NOMO-1 (cell line): ENCODE measurements at regions not wholly inside any gene's neighbourhood (a gene's known extent, or its start where the extent isn't known, plus 50 kb on each side); places are given as distances from the start of the nearest gene placed in this dataset.

Experiments used
- DNase-seq, 2 experiments: peaks; one replicate each; lab custom pipeline; 2025; ENCODE audit not compliant: unreplicated experiment in 2 of 2; lab: John Stamatoyannopoulos, UW

DNA sequence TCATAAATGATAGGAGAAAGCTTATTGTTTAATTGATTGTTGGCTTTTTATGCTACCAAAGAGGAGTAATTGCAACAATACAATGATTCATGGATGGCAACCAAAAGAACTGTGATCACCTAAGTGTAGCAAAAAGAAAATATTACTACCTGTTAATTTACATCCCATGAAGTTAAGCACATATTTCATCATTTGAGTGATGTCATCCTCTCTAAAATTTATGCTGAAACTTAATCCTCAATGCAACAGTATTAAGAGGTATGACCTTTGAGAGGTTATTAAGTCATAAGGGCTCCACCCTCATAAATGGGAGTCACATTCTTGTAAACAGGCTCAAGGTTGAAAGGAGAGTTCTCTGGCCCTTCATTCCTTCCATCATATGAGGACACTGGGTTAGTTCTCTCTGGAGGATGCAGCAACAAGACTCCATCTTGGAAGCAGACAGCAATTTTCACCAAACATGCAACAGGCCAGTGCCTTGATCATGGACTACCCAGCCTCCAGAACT lies 190.6 kb upstream of the GRIK2 start:
- DNase-seq = no peak

DNA sequence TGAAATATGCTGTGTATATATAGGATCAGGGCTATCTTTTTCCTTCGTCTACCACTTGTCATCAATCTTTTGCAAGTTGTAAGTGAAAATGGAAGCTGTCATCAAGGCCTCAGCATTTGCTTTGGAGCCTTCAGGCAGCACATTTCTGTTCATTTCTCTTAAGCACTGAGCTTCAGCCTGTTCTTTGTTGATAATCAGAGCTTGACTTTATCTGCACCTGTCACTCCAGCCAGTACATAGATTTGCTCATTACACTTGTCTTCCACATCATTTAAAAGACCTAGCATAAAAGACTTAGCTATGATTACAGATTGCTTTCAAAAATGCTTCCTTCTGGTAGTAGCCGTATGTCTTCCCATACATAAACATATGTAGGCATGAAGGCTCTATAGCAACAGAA lies 189.8 kb upstream of the GRIK2 start:
- no peak for DNase-seq

DNA sequence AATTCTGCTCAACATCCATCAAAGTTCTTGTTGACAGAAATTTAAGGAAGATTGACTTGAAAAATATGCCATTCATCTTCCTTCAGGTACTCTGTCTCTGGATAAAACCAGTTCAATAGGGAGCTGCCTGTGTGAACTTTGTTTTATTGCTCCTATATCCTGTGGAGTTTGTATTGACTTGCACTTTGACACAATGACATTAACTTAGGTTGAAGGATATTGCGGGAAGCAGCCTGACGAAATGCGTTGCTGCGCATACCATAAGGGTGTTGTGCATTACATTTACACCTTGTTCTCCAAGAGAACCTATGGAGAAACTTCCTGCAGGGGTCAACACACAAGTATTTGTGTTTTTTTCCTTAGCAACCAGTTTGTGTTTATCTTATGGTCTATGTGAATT lies 185.4 kb upstream of the GRIK2 start:
- DNase-seq = no peak

DNA sequence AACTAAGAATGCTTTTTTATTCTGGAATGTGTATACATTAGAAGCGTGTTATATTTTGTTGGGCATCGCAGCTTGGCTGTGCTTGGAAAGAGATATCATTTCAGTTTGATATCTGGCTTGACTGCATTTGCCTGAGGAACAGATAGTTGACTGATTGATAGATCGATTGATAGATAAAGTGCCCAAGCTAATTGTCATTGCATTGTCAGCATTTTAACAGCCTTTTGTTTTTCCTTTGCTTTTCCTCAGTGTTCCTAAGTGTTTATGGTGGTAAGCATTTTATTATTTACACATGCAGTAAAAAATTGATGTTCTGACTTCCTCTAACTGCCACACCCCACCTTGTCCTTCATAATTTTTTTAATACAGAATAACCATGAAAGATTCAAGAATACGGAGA lies 180.9 kb upstream of the GRIK2 start:
- DNase-seq = no peak

DNA sequence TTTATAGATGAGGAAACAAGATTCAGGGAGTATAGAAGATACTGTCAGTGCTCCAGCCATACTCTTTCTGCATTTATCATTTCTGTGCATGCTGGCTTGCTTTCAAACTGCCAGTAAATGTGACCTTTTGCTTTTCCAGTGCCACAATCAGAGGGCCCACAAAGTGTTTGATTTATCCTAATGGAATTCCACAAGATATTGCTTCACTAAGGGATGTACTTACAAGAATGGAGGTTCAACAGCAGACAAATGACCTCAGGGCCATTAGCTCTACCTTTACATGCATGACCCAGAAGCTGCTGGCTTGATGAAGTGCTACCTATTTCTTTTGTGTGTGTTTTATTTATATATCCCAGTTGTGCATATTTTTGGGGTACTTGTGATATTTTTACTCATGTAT lies 171.5 kb upstream of the GRIK2 start:
- DNase-seq = no peak

DNA sequence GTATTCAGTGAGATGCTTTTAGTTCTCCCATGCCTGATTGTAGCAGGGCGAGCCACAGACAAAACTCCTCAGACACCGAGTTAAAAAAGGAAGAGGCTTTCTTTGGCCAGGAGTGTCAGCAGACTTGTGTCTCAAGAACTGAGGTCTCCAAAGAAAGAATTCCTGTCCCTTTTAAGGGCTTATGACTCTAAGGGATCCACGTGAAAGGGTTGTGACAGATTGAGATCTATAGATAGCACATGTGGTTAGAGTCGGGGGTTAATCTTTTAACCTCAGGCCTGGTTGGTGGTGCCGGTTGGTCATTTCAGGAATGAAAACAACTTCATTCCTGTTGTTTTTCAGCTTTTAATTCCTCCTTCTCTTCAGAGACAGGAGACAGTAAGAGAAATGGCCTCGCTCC lies 168.8 kb upstream of the GRIK2 start:
- no peak for DNase-seq

DNA sequence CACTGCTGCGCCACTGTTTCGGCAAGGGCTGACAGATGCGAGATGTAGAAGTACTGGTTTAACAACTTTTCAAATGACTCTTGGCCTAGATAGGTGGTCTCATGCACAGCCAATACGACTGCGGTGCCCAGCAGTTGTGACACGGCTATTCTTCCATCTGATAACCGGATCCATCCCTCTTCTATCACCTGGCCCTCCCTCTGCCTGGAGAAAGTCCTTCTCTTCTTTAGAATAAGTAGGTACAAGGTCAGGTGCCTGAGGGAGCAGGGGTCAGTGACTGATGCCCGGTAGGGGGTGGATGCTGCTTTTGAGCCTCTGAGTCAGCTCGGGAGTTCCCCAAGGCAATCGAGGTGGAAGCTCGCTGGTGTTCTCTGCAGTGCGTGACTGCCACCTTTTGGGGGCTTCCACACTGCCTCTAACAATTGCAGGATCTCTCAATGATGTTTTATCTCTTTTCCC lies 166.8 kb upstream of the GRIK2 start:
- DNase-seq = no peak

DNA sequence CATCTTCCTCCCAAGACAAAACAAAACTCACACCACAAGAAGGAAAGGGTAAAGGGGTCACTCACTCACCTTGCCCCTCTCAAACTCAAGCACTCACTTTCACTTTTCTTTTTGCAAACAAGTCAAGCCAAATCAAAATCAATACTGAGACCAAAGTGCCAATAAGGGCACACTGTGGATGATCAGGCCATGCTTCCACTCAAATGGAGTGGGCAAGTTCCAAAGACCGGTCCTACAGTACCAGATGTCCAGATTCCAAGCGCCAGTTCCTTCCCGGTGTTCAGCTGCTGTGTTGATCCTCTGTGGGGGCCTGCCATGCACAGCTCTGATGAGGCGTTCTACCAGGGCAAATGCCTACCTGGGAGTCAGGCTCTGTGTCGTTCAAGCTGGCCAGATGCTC lies 162.6 kb upstream of the GRIK2 start:
- no peak for DNase-seq

DNA sequence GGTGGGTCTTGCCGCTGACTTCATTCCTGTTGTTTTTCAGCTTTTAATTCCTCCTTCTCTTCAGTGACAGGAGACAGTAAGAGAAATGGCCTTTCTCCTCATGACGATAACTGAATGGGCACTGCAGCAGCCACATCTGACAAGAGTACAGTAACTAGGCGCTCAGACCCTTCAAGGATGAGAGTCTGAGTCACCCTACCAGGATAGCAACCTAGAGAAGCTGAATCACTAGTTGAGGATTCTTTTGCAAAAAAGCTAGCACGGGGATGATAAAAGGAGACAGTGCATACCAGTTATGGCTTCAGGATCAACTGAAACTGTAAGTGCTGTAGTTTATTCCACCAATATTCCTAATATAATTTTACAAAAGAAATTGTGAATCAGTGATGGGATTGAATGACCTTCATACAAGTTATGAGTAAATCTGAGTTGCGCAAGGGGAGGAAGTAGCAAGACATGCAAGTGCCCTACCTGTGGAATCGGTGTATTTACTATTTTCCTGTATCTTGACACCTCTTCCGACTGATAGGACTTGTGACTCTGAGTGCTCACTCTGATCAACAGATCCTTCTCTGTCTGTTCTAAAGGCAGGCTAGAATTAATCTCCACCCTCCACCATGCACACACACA lies 161.8 kb upstream of the GRIK2 start:
- no peak for DNase-seq

DNA sequence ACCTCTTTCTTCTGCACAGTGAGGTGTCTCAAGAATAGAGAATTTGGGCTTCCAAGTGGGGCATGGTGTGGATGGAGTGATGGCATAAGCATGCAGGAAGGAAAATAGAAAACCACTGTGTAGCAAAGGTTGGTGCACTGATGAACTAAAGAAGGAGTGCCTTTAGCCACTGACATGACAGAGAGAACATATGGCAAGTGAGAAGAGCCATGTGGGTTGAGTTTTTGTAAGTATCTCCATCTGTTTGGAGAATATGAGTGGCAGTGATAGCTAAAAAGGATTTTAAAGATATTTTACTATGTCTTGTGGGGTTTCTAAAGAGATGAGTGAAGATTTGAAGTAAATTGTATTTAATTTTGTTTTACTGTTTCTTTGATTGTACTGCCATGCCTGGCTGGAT lies 160.5 kb upstream of the GRIK2 start:
- no peak for DNase-seq

DNA sequence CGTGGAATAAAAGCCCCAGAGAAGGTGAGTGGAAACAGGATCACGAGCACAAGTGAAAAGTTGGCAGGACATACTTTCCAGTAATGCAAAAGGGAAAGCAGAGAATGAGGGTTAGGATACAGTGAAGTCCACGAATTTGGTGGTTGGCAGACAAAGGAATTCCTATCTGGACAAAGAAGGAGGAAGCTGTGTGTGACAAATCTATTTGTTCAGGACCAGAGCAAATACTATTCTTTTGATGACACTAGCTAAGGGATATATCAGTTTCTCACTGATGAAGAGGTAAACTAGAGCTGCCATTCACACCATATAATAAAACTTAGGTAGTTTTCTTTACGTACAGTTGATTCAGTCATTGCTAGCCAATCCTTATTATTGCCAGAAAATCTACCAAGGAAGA lies 156.8 kb upstream of the GRIK2 start:
- no peak for DNase-seq

DNA sequence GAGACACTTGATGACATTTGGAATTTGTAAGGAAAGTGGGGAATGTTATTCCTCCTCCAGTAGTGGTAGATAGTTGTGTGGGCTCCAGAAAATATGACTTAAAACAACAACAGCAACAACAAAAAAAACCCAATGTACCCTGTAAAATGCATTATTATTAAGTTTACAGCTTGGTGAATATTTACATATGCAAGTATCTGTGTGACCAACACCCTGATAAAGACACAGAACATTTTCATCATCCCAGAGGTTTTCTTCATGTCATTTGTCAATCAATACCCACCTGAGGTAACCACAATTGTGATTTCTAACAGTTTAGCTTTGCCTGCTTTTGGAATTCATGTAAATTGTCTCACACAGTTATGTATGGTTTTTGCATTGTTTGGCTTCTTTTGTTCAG lies 152.1 kb upstream of the GRIK2 start:
- no peak for DNase-seq

DNA sequence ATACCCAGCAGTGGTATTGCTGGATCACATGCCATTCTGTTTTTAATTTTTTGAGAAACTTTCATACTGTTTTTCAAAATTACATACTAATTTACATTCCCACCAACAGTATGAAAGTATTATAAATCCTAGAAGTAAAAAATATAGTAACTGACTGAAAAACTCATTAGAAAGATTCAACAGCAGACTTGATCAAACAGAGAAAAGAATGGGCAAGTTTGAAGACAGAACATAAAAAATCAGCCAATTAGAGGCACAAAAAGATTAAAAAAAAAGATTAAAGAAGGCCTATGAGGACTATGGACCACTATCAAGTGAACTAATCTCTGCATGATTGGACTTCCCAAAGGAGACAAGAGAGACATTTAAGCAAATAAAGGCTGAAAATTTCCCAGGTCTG lies 144.0 kb upstream of the GRIK2 start:
- DNase-seq = no peak

DNA sequence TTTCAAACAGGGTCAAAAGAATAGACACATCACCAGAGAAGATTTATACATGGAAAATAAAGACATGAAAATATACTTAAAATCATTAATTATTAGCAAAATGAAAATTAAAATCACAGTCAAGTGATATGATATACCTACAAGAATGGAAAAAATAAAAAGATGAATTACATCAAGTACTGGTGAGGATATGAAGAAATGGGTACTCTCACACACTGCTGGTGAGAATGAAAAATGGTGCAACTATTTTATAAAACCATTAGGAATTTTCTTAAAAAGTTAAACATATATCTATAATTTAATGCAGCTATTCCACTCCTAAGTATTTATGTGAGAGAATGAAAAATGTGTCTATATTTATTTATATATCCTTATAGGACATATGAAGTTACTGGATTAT lies 136.3 kb upstream of the GRIK2 start:
- no peak for DNase-seq

DNA sequence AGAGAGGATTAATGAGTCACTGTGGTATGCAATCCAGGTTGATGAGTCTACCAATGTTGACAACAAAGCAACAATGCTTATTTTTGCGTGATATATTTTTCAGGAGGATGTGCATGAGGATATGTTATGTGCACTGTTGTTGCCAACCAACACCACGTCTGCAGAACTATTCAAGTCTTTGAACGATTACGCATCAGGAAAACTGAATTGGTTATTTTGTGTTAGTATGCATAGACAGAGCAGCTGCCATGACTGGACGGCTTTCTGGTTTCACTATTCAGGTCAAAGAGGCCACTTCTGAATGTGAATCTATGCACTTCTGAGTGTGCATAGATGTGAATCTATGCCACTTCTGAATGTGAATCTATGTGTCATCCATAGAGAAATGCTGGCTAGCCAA lies 134.0 kb upstream of the GRIK2 start:
- DNase-seq = no peak

DNA sequence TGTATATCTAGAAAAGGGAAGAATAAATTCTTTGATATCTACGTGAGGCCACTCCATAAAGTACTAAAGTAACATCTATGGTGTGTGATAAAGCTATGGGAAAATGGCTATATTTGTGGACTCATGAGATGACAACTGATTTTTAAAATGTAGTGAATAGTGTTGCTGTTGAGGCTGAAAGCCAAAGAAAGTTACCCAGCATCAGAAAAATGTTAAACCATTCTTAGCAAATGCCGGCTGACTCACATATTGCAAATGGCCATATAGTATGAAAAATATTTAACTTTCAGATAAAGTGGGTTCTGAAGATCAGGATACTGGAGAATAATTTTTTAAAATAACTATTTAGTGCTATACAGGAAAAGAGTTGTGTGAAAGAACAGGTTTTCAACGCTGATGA lies 129.9 kb upstream of the GRIK2 start:
- DNase-seq = no peak

DNA sequence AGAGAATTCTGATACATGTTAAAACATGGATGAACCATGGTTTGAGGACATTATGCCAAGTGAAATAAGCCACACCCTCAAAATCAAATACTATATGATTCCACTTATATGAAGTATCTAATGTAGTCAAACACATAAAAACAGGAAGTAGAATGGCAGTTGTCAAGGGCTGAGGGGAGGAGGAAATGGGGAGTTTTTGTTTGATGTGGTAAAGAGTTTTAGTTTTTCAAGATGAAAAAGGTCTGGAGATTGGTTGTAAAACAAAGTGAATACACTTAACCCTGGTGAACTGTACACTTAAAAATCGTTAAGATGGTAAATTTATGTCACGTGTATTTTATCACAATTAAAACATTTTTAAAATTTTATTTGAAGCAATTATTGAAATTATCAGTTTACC lies 127.4 kb upstream of the GRIK2 start:
- DNase-seq = no peak

DNA sequence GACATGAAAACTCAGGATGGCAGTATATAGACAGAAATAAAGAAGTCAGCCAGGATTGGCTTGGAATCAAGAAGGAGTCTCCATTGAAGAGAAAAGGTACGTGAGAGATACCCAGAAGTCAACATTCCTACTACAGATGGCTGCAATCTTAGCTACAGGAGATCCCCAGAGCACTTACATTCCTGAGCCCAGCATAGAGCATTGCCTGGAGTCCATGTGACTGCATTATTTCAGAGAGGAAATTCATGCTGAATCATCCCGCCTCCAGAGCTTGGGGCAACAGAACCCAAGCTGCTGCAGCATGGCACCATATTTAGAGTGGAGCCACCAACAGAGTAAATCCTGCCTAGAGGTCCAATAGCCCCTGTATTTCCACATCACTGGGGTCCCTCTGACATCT lies 125.0 kb upstream of the GRIK2 start:
- no peak for DNase-seq

DNA sequence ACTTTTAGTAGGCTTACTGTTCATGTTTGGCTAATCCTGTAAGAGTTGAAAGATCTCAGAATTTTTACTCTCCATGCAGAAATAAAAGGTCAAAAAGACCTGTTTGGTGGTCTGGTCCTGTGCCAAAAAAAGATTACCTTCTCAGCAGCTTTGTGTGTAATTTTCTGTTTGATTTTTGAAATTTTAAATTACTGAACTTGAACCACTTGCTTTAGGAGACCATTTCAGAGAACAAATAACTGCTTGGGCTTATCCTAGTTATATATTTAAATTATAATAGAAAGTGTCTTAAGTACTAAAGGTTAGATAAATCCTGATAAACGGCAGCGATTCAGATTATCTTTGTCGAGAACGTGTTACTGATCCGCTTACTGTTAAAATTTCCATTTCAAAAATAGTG lies 118.3 kb upstream of the GRIK2 start:
- no peak for DNase-seq

DNA sequence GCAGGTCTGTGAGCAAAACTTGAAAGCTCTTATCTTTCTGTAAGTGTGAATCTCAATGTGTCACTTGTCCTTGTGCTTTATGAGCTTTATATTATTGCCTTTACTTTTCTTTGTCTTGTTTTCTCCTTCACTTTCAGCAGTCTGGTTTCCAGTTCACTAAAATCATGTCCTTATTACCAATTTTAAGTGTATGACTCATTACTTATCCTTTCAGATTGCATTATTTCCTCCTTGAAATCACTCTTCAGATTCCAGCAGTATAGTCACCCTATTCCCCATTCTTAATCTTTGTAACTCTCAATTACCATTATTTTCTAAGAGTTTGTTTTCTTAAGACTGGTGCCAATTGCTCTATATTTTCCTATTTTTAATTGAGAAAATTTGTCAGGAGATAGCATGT lies 117.4 kb upstream of the GRIK2 start:
- no peak for DNase-seq

DNA sequence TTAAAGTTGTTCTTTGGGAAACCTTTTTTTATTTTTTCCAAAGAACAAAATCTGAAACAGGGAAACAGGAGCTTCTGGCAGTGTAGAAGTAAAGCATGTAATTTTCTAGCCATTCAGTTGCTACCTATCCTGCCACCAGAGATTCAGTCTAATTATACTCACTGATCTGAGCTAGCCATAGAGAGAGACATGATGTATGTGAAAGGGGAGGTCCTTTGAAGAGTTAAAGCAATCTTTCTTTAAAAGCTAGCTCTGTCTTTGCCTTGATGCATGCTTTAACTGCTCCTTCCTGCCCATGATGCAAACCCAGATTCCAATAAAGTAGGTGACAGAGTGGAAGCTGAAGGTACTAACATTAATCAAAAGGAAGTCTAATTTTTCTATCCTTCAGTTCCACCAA lies 114.1 kb upstream of the GRIK2 start:
- no peak for DNase-seq

DNA sequence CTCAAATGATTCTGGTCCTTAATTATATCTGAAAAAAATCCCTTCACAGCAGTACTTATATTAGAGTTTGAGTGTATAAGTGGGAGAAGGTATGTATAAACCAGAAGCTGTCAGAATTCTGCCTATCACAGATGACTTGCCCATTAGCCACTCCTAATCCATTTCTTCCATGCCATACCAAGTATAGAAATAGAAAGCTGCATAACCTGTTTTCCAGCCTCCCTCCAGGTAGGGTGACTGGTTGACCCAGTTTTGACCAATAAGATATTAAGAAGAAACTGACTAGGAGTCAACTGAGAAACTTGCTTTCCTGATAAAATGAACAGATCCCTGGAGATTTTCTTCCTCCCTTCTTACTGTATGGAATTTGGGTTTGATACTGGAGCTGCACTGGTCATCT lies 112.2 kb upstream of the GRIK2 start:
- DNase-seq = no peak

DNA sequence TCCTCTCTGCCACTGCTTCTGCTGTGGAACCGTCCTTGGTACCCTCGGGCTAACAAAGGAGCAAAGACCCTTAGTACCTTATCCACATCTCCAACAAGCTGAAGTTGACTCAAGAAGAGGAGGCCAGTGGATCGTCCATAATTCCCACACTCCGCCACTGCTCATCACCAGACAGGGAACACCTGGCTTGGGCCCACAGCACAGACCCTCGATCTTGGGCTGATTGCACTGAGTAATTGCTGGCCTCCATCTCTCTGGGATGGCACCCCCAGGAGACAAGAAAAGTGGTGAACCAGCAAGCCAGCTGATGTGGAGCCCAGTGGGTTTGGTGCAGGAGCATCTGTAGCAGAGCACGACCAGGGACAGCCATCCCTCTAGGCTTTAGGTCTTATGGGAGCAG lies 109.4 kb upstream of the GRIK2 start:
- DNase-seq = no peak
